Breast epithelium (tissue), 3 donors: ENCODE measurements at regions not wholly inside any gene's neighbourhood (a gene's known extent, or its start where the extent isn't known, plus 50 kb on each side); places are given as distances from the start of the nearest gene placed in this dataset.

Source experiments
- CTCF ChIP-seq, 3 donors: fragments of 450-650 bp; IDR thresholded peaks; one replicate each; pipeline ENCODE4 v1.5.1; 2016 to 2017; ENCODE audit warnings: antibody characterized with exemption in 3 of 3, mild to moderate bottlenecking in 3 of 3, moderate library complexity in 3 of 3
- POLR2A ChIP-seq: fragments of 450-650 bp; IDR thresholded peaks from one replicate; pipeline ENCODE4 v1.6.1; 2016; ENCODE audit warnings: antibody characterized with exemption, mild to moderate bottlenecking, moderate library complexity
- POLR2AphosphoS5 ChIP-seq, 3 donors: sonication (generic); formaldehyde crosslinking; IDR thresholded peaks; one replicate each; pipeline ENCODE4 v1.6.1; 2017; ENCODE audit warnings: antibody characterized with exemption in 3 of 3

- TF ChIP-seq CTCF (IDR thresholded peaks at IDR 0.05) (no peak), POLR2A (no peak), POLR2AphosphoS5 (IDR thresholded peaks at IDR 0.05) (no peak)
These were observed 250.6 kb upstream of the ZP4 start for GRCh38 chr1:238141353-238141752.
